Ishikawa (cell line): ENCODE measurements at regions not wholly inside any gene's neighbourhood (a gene's known extent, or its start where the extent isn't known, plus 50 kb on each side); places are given as distances from the start of the nearest gene placed in this dataset.

Experiments
- CEBPB ChIP-seq: IDR thresholded peaks from 2 replicates; pipeline ENCODE4 v1.6.1; 2012
- CREB1 ChIP-seq: IDR thresholded peaks from 2 replicates; pipeline ENCODE4 v1.6.1; 2012; ENCODE audit warnings: low read depth
- EGR1 ChIP-seq: IDR thresholded peaks from 2 replicates; pipeline ENCODE4 v1.6.1; 2012
- EP300 ChIP-seq: IDR thresholded peaks from 2 replicates; pipeline ENCODE4 v1.6.1; 2012; ENCODE audit warnings: borderline replicate concordance
- FOXM1 ChIP-seq: IDR thresholded peaks from 2 replicates; pipeline ENCODE4 v1.6.1; 2012; ENCODE audit warnings: low read depth, borderline replicate concordance
- MAX ChIP-seq: IDR thresholded peaks from 2 replicates; pipeline ENCODE4 v1.6.1; 2012
- NFIC ChIP-seq: IDR thresholded peaks from 2 replicates; pipeline ENCODE4 v1.6.1; 2012
- RAD21 ChIP-seq: IDR thresholded peaks from 2 replicates; pipeline ENCODE4 v1.6.1; 2012; ENCODE audit warnings: low read depth
- REST ChIP-seq: IDR thresholded peaks from 2 replicates; pipeline ENCODE4 v1.6.1; 2012; ENCODE audit warnings: low read depth, mild to moderate bottlenecking
- TAF1 ChIP-seq: IDR thresholded peaks from 2 replicates; pipeline ENCODE4 v1.6.1; 2012; ENCODE audit warnings: low read depth, mild to moderate bottlenecking
- TCF12 ChIP-seq: IDR thresholded peaks from 2 replicates; pipeline ENCODE4 v1.6.1; 2012; ENCODE audit warnings: low read depth
- TEAD4 ChIP-seq: IDR thresholded peaks from 2 replicates; pipeline ENCODE4 v1.6.1; 2012
- USF1 ChIP-seq: IDR thresholded peaks from 2 replicates; pipeline ENCODE4 v1.6.1; 2012
- YY1 ChIP-seq: IDR thresholded peaks from 2 replicates; pipeline ENCODE4 v1.6.1; 2012; ENCODE audit warnings: low read depth
- ZBTB7A ChIP-seq: IDR thresholded peaks from 2 replicates; pipeline ENCODE4 v1.6.1; 2012; ENCODE audit warnings: low read depth

- TF ChIP-seq FOXM1 (no peak), TCF12 (no peak), CEBPB (no peak), TEAD4 (no peak), RAD21 (no peak), EP300 (no peak), USF1 (no peak), EGR1 (no peak), REST (no peak), MAX (no peak), ZBTB7A (no peak), CREB1 (no peak), TAF1 (no peak), NFIC (no peak)
These were observed 296.8 kb upstream of the ZP4 start for GRCh38 chr1:238187575-238187949.

GRCh38 chr1:238186887-238187574 lies 296.3 kb upstream of the ZP4 start:
- no peak for TF ChIP-seq NFIC
- TF ChIP-seq EGR1: no peak
- TF ChIP-seq USF1: no peak
- no peak for TF ChIP-seq RAD21
- no peak for TF ChIP-seq TEAD4
- TF ChIP-seq FOXM1: no peak
- no peak for TF ChIP-seq TAF1
- no peak for TF ChIP-seq YY1
- no peak for TF ChIP-seq TCF12
- no peak for TF ChIP-seq REST
- no peak for TF ChIP-seq EP300
- TF ChIP-seq MAX: no peak
- TF ChIP-seq ZBTB7A: no peak
- no peak for TF ChIP-seq CREB1
- TF ChIP-seq CEBPB: no peak

- TF ChIP-seq EGR1 (no peak), ZBTB7A (no peak), MAX (no peak), YY1 (no peak), TEAD4 (no peak), RAD21 (no peak), CREB1 (no peak)
These were observed 287.4 kb upstream of the ZP4 start for GRCh38 chr1:238177960-238178645.

GRCh38 chr1:238177351-238177750 lies 286.6 kb upstream of the ZP4 start:
- TF ChIP-seq EGR1: no peak
- no peak for TF ChIP-seq CEBPB
- no peak for TF ChIP-seq EP300

- TF ChIP-seq MAX (no peak), EP300 (no peak), ZBTB7A (no peak), TAF1 (no peak)
These were observed 285.7 kb upstream of the ZP4 start for GRCh38 chr1:238176441-238176840.

GRCh38 chr1:238171985-238172384 lies 281.3 kb upstream of the ZP4 start:
- TF ChIP-seq EGR1 (no peak), FOXM1 (no peak), CREB1 (no peak), EP300 (no peak)
